ENCODE measurements at regions not wholly inside any gene's neighbourhood (a gene's known extent, or its start where the extent isn't known, plus 50 kb on each side); places are given as distances from the start of the nearest gene placed in this dataset.

- TF ChIP-seq, protein P1, sequence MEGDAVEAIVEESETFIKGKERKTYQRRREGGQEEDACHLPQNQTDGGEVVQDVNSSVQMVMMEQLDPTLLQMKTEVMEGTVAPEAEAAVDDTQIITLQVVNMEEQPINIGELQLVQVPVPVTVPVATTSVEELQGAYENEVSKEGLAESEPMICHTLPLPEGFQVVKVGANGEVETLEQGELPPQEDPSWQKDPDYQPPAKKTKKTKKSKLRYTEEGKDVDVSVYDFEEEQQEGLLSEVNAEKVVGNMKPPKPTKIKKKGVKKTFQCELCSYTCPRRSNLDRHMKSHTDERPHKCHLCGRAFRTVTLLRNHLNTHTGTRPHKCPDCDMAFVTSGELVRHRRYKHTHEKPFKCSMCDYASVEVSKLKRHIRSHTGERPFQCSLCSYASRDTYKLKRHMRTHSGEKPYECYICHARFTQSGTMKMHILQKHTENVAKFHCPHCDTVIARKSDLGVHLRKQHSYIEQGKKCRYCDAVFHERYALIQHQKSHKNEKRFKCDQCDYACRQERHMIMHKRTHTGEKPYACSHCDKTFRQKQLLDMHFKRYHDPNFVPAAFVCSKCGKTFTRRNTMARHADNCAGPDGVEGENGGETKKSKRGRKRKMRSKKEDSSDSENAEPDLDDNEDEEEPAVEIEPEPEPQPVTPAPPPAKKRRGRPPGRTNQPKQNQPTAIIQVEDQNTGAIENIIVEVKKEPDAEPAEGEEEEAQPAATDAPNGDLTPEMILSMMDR (IDR thresholded peaks at IDR 0.05), result no peak
- no peak for TF ChIP-seq ZFX (IDR thresholded peaks at IDR 0.05; ENCODE audit: borderline replicate concordance)
- no peak overlapping the region for H3K27ac ChIP-seq
Measured at GRCh38 chr4:175033162-175033561, 115.0 kb downstream of the ADAM29 start.

DNA sequence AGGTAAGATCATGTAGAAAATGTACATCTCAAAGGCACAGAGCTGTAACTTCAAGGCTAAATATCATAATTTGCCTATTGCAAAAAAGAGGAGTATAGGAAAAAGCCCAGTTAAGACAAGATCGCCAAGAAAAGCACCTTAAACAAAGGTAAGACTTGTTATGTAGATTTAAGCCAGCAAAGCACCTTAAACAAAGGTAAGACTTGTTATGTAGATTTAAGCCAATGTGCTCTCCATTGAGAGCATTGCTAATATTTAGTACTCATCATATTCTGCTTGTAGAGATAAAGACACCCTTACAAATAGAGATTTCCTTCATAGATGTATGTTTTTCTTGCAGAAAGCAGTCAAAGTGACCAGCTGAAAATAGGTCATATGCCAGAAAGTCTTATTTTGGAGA is 115.8 kb downstream of the ADAM29 start:
- no peak overlapping the region for H3K27ac ChIP-seq
- no peak for TF ChIP-seq ZFX (IDR thresholded peaks at IDR 0.05; ENCODE audit: borderline replicate concordance)
- TF ChIP-seq, protein P1 (IDR thresholded peaks at IDR 0.05), result no peak

GRCh38 chr4:175034986-175035705 is 117.0 kb downstream of the ADAM29 start:
- H3K27ac ChIP-seq, result no peak overlapping the region
- TF ChIP-seq, protein P1 (IDR thresholded peaks at IDR 0.05), result no peak
- no peak for TF ChIP-seq ZFX (IDR thresholded peaks at IDR 0.05; ENCODE audit: borderline replicate concordance)

DNA sequence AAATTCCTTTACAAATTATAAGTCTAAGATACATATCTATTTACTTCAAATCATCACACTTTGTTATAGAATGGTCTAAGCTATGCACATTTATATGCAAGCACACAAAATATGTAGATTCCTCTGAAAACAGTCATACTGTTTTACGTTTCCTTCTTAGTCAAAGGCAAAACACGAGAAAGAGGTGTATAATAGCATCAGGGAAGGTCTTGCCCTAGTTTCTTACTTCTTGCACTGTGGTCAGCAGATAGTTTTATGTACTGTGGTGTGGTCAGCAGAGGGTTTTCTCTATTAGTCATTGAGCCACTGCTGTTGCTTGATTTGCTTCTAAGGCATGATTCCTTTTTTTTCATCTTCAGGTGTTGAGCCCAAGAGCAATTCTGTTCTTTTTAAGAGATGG is 117.7 kb downstream of the ADAM29 start:
- H3K27ac ChIP-seq, result no peak overlapping the region
- TF ChIP-seq, protein P1 (IDR thresholded peaks at IDR 0.05), result no peak
- TF ChIP-seq ZFX (IDR thresholded peaks at IDR 0.05; ENCODE audit: borderline replicate concordance), result no peak

DNA sequence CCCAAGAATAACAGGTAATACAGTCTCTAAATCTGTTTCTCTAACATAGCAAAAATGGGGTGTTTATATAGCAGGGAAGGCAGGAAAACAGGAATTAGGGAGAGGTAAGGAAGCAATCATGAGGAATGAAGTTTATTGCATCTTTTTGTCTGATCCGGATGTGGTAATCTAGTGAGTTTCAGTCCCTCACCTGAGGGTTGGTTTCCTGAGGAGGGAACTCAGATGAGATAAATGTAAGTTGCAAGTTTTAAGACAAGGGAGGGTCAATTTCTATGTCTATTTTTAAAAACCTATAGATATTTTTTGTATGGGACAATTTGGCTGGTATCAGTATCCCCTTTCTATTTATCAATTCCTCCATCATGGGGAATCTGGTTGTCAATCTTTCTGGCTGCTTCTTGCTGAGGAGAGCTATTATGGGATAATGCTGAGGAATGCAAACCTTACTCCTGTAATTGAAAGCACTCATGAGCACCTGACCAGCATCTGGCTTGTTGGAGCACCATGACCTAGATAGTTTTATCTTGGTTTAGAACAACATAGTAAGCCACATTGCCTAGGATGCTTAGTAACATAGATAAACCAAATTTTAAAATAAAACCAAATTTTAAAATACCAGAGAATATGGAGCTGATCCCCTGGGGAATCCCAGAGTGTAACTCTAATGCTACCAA is 130.1 kb downstream of the ADAM29 start:
- TF ChIP-seq, protein P1 (IDR thresholded peaks at IDR 0.05), result no peak
- TF ChIP-seq ZFX (IDR thresholded peaks at IDR 0.05; ENCODE audit: borderline replicate concordance), result no peak
- no peak overlapping the region for H3K27ac ChIP-seq

- no peak for TF ChIP-seq ZFX (IDR thresholded peaks at IDR 0.05; ENCODE audit: borderline replicate concordance)
- TF ChIP-seq, protein P1 (IDR thresholded peaks at IDR 0.05), result no peak
- H3K27ac ChIP-seq, result no peak overlapping the region
Measured at GRCh38 chr4:175048906-175049305, 130.7 kb downstream of the ADAM29 start.

DNA sequence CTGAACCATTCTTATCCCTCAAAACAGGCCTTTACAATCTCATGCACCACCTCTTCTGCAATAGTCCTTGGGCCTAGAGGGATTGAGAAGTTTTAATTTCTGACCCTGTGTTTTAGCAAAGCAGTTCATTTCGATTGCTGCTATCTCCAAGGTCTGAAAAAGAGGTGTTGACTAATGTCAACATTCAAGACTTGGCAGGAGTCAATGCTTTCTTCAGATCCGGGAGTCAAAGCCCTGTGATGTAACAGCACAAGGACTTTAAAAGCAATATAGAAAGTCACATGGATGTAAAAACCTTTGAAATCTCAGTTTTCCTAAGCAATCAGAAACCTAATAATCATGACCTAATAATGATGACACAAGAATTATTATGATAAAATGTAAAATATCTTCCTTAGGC is 133.8 kb downstream of the ADAM29 start:
- H3K27ac ChIP-seq, result no peak overlapping the region
- no peak for TF ChIP-seq ZFX (IDR thresholded peaks at IDR 0.05; ENCODE audit: borderline replicate concordance)
- TF ChIP-seq, protein P1 (IDR thresholded peaks at IDR 0.05), result no peak

Measured in 22Rv1 (cell line).